Osteoblast (primary cell): ENCODE measurements at regions not wholly inside any gene's neighbourhood (a gene's known extent, or its start where the extent isn't known, plus 50 kb on each side); places are given as distances from the start of the nearest gene placed in this dataset.

ENCODE experiments used
- DNase-seq: peaks from one replicate; pipeline ENCODE4 v3.0.0; 2011; ENCODE audit warnings: low spot score, mixed read lengths; ENCODE audit not compliant: insufficient read length; ENCODE audit errors: missing footprints
- H2AFZ ChIP-seq: 2 replicates; pipeline ENCODE4 v1.6.0; 2011; ENCODE audit warnings: mild to moderate bottlenecking, low read length
- H3K27ac ChIP-seq: 2 replicates; pipeline ENCODE4 v1.5.1; 2011; ENCODE audit warnings: mild to moderate bottlenecking, low read depth, low read length, moderate library complexity
- H3K27me3 ChIP-seq: 2 replicates; pipeline ENCODE4 v1.6.0; 2012; ENCODE audit warnings: mild to moderate bottlenecking, control low read depth, inconsistent platforms, low read length, moderate library complexity; ENCODE audit not compliant: insufficient read depth
- H3K36me3 ChIP-seq: 2 replicates; pipeline ENCODE4 v1.5.1; 2011; ENCODE audit warnings: mild to moderate bottlenecking, low read length, control low read depth, moderate library complexity; ENCODE audit not compliant: insufficient read depth
- H3K4me1 ChIP-seq: 2 replicates; pipeline ENCODE4 v1.5.1; 2011; ENCODE audit warnings: mild to moderate bottlenecking, low read length, control low read depth, moderate library complexity; ENCODE audit not compliant: insufficient read depth
- H3K4me2 ChIP-seq: 2 replicates; pipeline ENCODE4 v1.6.0; 2011; ENCODE audit warnings: mild to moderate bottlenecking, low read length; ENCODE audit not compliant: insufficient read depth
- H3K4me3 ChIP-seq: fragments of 200-600 bp; sonication (generic); 3 replicates; pipeline ENCODE4 v1.5.1; 2012; ENCODE audit warnings: mild to moderate bottlenecking, low read length, inconsistent platforms; ENCODE audit not compliant: insufficient read depth
- H3K79me2 ChIP-seq: 2 replicates; pipeline ENCODE4 v1.6.0; 2012; ENCODE audit warnings: mild to moderate bottlenecking, low read length, control low read depth, inconsistent platforms; ENCODE audit not compliant: insufficient read depth
- H3K9me3 ChIP-seq: 2 replicates; pipeline ENCODE4 v1.5.1; 2011; ENCODE audit warnings: low read depth, low read length, control low read depth
- H4K20me1 ChIP-seq: 2 replicates; pipeline ENCODE4 v1.6.0; 2012; ENCODE audit warnings: mild to moderate bottlenecking, low read length, control low read depth; ENCODE audit not compliant: insufficient read depth
- TF ChIP-seq, protein P1 (sequence below): IDR thresholded peaks from 2 replicates; pipeline ENCODE4 v1.5.1; 2011; ENCODE audit warnings: mild to moderate bottlenecking, low read depth, low read length, moderate library complexity; ENCODE audit errors: extremely low read depth

DNA sequence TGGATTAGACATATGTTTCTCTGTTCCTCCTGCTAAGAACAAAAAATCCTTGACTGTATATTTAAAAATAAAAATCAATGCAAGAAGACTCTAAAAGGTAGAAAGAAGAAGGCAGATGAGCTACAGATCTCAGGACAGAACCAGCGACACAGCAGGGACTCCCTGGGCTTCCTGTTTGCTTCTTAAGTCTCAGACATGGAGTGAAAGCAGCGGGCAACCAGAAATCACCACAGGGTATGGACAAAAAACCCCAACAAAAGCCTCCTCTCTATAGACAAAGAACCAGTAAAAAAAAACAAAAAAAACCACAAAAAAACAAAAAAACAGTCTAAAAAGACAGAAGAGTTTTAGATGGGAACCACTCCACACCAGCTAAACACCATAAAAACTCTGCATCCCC, 971.0 kb upstream of the GYPC start:
- Histone ChIP-seq H3K9me3 (no peaks in the 10 kb centered on the region), H3K4me2 (no peak overlapping the region), H3K36me3 (no peaks in the 10 kb centered on the region), H4K20me1 (no peaks in the 10 kb centered on the region), H2AFZ (no peak overlapping the region), H3K4me1 (no peaks in the 10 kb centered on the region), H3K27ac (no peak overlapping the region), H3K4me3 (no peak overlapping the region), H3K27me3 (no peaks in the 10 kb centered on the region), H3K79me2 (no peaks in the 10 kb centered on the region)
- no peak for DNase-seq
- TF ChIP-seq, protein P1, sequence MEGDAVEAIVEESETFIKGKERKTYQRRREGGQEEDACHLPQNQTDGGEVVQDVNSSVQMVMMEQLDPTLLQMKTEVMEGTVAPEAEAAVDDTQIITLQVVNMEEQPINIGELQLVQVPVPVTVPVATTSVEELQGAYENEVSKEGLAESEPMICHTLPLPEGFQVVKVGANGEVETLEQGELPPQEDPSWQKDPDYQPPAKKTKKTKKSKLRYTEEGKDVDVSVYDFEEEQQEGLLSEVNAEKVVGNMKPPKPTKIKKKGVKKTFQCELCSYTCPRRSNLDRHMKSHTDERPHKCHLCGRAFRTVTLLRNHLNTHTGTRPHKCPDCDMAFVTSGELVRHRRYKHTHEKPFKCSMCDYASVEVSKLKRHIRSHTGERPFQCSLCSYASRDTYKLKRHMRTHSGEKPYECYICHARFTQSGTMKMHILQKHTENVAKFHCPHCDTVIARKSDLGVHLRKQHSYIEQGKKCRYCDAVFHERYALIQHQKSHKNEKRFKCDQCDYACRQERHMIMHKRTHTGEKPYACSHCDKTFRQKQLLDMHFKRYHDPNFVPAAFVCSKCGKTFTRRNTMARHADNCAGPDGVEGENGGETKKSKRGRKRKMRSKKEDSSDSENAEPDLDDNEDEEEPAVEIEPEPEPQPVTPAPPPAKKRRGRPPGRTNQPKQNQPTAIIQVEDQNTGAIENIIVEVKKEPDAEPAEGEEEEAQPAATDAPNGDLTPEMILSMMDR: no peak

DNA sequence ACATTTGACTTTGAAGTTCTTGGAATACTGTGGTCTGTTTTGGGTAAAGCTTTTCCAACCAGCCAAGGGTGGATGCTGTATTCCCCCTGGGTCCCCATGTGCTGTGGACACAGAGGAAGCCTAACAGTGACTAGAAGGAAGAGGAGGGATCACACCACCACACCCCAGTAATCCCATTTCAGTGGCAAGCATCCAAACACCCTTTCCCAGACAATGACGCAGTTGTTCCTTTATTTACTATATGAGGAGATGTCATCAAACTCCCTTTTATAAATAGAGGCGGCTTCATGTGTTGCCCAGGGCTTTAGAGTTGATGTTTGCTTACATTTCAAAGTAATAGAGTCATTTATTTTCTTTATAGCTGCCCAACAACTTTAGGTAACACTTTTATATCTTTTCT, 959.4 kb upstream of the GYPC start:
- TF ChIP-seq, protein P1: no peak
- Histone ChIP-seq H3K9me3 (peaks cover 3% of the 10 kb centered on the region), H3K79me2 (no peaks in the 10 kb centered on the region), H3K4me2 (no peak overlapping the region), H3K4me3 (no peak overlapping the region), H3K27ac (no peak overlapping the region), H3K27me3 (no peaks in the 10 kb centered on the region), H2AFZ (no peak overlapping the region), H3K36me3 (no peaks in the 10 kb centered on the region), H4K20me1 (no peaks in the 10 kb centered on the region), H3K4me1 (no peaks in the 10 kb centered on the region)
- DNase-seq: no peak

DNA sequence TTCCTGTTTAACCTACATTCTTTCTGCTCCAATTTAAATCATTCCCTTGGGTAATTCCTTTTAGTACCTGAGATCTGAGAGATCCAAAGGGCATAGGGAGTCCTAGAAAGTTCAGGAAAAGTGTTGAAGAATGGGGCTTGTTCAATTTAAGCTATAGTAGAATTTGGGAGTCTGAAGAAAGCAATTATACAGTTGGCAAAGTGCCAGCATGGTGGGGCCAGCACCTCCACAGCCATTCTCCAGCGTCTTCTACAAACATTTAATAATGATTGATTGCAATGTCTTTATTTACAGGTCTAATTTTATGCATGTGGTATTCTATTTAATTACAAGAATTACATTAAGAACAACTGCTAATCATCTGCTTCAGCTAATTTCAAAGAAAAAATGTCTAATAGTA, 957.7 kb upstream of the GYPC start:
- Histone ChIP-seq H3K4me3 (no peak overlapping the region), H3K79me2 (no peaks in the 10 kb centered on the region), H3K4me2 (no peak overlapping the region), H3K9me3 (peaks cover 3% of the 10 kb centered on the region), H3K27me3 (no peaks in the 10 kb centered on the region), H3K36me3 (no peaks in the 10 kb centered on the region), H3K4me1 (no peaks in the 10 kb centered on the region), H4K20me1 (no peaks in the 10 kb centered on the region), H3K27ac (no peak overlapping the region), H2AFZ (no peak overlapping the region)
- TF ChIP-seq, protein P1: no peak
- DNase-seq: no peak

DNA sequence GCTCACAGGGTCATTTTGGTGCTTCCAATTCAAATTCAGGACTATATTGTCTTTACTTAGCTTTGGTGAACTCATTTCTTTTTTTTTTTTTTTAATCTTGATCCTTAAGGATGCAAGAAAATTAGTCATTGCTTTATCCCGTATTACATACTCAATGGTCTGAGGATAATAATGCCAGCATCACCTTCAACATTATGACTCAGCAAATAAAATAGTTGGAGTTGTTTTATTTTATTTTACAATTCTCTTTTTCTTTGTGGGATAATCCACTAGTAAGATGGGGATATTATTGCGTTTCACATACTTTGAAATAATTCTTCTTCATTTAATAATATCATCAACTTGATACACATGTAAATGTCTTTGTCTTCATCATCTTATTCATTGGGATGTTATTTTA, 954.9 kb upstream of the GYPC start:
- no peak overlapping the region for H3K27ac ChIP-seq
- H3K9me3 ChIP-seq: no peaks in the 10 kb centered on the region
- H3K4me3 ChIP-seq: no peak overlapping the region
- H3K27me3 ChIP-seq: no peaks in the 10 kb centered on the region
- DNase-seq: no peak
- no peak overlapping the region for H2AFZ ChIP-seq
- no peaks in the 10 kb centered on the region for H3K36me3 ChIP-seq
- H3K4me2 ChIP-seq: no peak overlapping the region
- TF ChIP-seq, protein P1: no peak
- H4K20me1 ChIP-seq: no peaks in the 10 kb centered on the region
- no peaks in the 10 kb centered on the region for H3K79me2 ChIP-seq
- no peaks in the 10 kb centered on the region for H3K4me1 ChIP-seq
